GM19372 (cell line): ENCODE measurements at regions not wholly inside any gene's neighbourhood (a gene's known extent, or its start where the extent isn't known, plus 50 kb on each side); places are given as distances from the start of the nearest gene placed in this dataset.
"Not testable (repeated sequence)": the region's sequence is repeated elsewhere in the genome, so short reads cannot be mapped to it uniquely, and the experiment has no call there.

Source experiments
- ATAC-seq: cut with Tn5 transposase; IDR thresholded peaks from one replicate; pipeline ENCODE4 v1.9.1; 2021; ENCODE audit warnings: mild to moderate bottlenecking, low read depth, moderate library complexity; ENCODE audit not compliant: unreplicated experiment

- no peak for ATAC-seq
These were observed 368.4 kb upstream of the MAN1A1 start for GRCh38 chr6:119717942-119718341.

- no peak for ATAC-seq
These were observed 367.2 kb upstream of the MAN1A1 start for GRCh38 chr6:119716668-119717270.

- ATAC-seq, result no peak
These were observed 364.3 kb upstream of the MAN1A1 start for GRCh38 chr6:119713903-119714302.

GRCh38 chr6:119686644-119687043 is 337.1 kb upstream of the MAN1A1 start:
- ATAC-seq, result no peak

- ATAC-seq, result no peak
These were observed 336.7 kb upstream of the MAN1A1 start for GRCh38 chr6:119686240-119686639.

- no peak for ATAC-seq
These were observed 334.1 kb upstream of the MAN1A1 start for GRCh38 chr6:119683671-119684070.

- ATAC-seq, result no peak
These were observed 333.5 kb upstream of the MAN1A1 start for GRCh38 chr6:119683031-119683430.

- ATAC-seq, result no peak
These were observed 329.4 kb upstream of the MAN1A1 start for GRCh38 chr6:119678961-119679360.

GRCh38 chr6:119677384-119677783 is 327.8 kb upstream of the MAN1A1 start:
- no peak for ATAC-seq

GRCh38 chr6:119676961-119677360 is 327.4 kb upstream of the MAN1A1 start:
- ATAC-seq, result no peak

- no peak for ATAC-seq
These were observed 326.7 kb upstream of the MAN1A1 start for GRCh38 chr6:119676230-119676629.

GRCh38 chr6:119673741-119674140 is 324.2 kb upstream of the MAN1A1 start:
- no peak for ATAC-seq

- no peak for ATAC-seq
These were observed 323.2 kb upstream of the MAN1A1 start for GRCh38 chr6:119672725-119673124.

- no peak for ATAC-seq
These were observed 321.5 kb upstream of the MAN1A1 start for GRCh38 chr6:119671105-119671504.

- ATAC-seq, result no peak
These were observed 319.7 kb upstream of the MAN1A1 start for GRCh38 chr6:119669221-119669620.

- not testable (repeated sequence) for ATAC-seq
These were observed 315.9 kb upstream of the MAN1A1 start for GRCh38 chr6:119665432-119665831.

- ATAC-seq, result no peak
These were observed 312.1 kb upstream of the MAN1A1 start for GRCh38 chr6:119661628-119662027.

- ATAC-seq, result no peak
These were observed 311.5 kb upstream of the MAN1A1 start for GRCh38 chr6:119661078-119661477.

- no peak for ATAC-seq
These were observed 309.4 kb upstream of the MAN1A1 start for GRCh38 chr6:119658917-119659316.

- ATAC-seq, result no peak
These were observed 305.6 kb upstream of the MAN1A1 start for GRCh38 chr6:119655124-119655523.

- ATAC-seq, result no peak
These were observed 303.8 kb upstream of the MAN1A1 start for GRCh38 chr6:119653329-119653728.

GRCh38 chr6:119649531-119649930 is 300.0 kb upstream of the MAN1A1 start:
- no peak for ATAC-seq

GRCh38 chr6:119647309-119647708 is 297.7 kb upstream of the MAN1A1 start:
- no peak for ATAC-seq
